OCI-LY7 (cell line): ENCODE measurements at regions not wholly inside any gene's neighbourhood (a gene's known extent, or its start where the extent isn't known, plus 50 kb on each side); places are given as distances from the start of the nearest gene placed in this dataset.

Experiments used
- BruUV-seq: library from RNA; stranded (reverse); fragments of 400-500 nt; replicated peaks from 2 replicates; lab custom pipeline; 2021; lab: Mats Ljungman, UMichigan
- CTCF ChIA-PET: fragments of 300-600 bp; sonication (Branson Sonifier 250); formaldehyde crosslinking; loops from one replicate; lab custom pipeline; 2022; ENCODE audit warnings: antibody characterized with exemption; ENCODE audit not compliant: unreplicated experiment; lab: Charles Lee
- POLR2A ChIA-PET: fragments of 300-600 bp; sonication (Branson Sonifier 250); formaldehyde crosslinking; loops from one replicate; lab custom pipeline; 2022; ENCODE audit warnings: antibody characterized with exemption; lab: Charles Lee
- DNase-seq: peaks from one replicate; pipeline ENCODE4 v3.0.0-alpha.2; 2015; ENCODE audit warnings: low spot score
- H2AFZ ChIP-seq: fragments of 200-600 bp; sonication (generic), shearing (Covaris generic); 2 replicates; pipeline ENCODE4 v1.6.1; 2014; ENCODE audit warnings: mild to moderate bottlenecking, antibody characterized with exemption, low read length, moderate library complexity
- H3K27ac ChIP-seq: fragments of 200-600 bp; sonication (generic); 2 replicates; pipeline ENCODE4 v1.5.1; 2014; ENCODE audit warnings: mixed run types, low read depth, mild to moderate bottlenecking, moderate library complexity, low read length, inconsistent platforms; ENCODE audit not compliant: poor library complexity, severe bottlenecking
- H3K36me3 ChIP-seq: fragments of 200-600 bp; sonication (generic); 2 replicates; pipeline ENCODE4 v1.6.1; 2014; ENCODE audit warnings: mild to moderate bottlenecking, antibody characterized with exemption, low read length, moderate library complexity, mixed read lengths; ENCODE audit not compliant: insufficient read depth
- H3K4me1 ChIP-seq: fragments of 200-600 bp; sonication (generic); 2 replicates; pipeline ENCODE4 v1.5.1; 2014; ENCODE audit warnings: mild to moderate bottlenecking, low read length; ENCODE audit not compliant: insufficient read depth, poor library complexity, severe bottlenecking
- H3K4me2 ChIP-seq: fragments of 200-600 bp; sonication (generic); 2 replicates; pipeline ENCODE4 v1.6.1; 2014; ENCODE audit warnings: mild to moderate bottlenecking, low read length
- H3K4me3 ChIP-seq: fragments of 200-600 bp; sonication (generic); 2 replicates; pipeline ENCODE4 v1.5.1; 2014; ENCODE audit warnings: mild to moderate bottlenecking, low read depth, low read length; ENCODE audit not compliant: poor library complexity, severe bottlenecking
- H3K79me2 ChIP-seq: fragments of 200-600 bp; sonication (generic); 2 replicates; pipeline ENCODE4 v1.6.1; 2016; ENCODE audit warnings: low read depth, mild to moderate bottlenecking, low read length, moderate library complexity, mixed read lengths; ENCODE audit not compliant: insufficient read depth
- H3K9me2 ChIP-seq: fragments of 200-600 bp; sonication (generic); 2 replicates; pipeline ENCODE4 v1.6.1; 2016; ENCODE audit warnings: mild to moderate bottlenecking, low read length, mixed read lengths; ENCODE audit not compliant: insufficient read depth
- H3K9me3 ChIP-seq: fragments of 200-600 bp; sonication (generic); 2 replicates; pipeline ENCODE4 v1.6.1; 2014; ENCODE audit warnings: mild to moderate bottlenecking, mixed run types, low read length, mixed read lengths
- H4K20me1 ChIP-seq: fragments of 200-600 bp; sonication (generic); 2 replicates; pipeline ENCODE4 v1.6.1; 2014; ENCODE audit warnings: mild to moderate bottlenecking, antibody characterized with exemption, low read length, moderate library complexity, mixed read lengths; ENCODE audit not compliant: insufficient read depth
- CTCF ChIP-seq: fragments of 200-600 bp; sonication (generic); conservative IDR thresholded peaks from 2 replicates; pipeline ENCODE4 v1.5.1; 2014; ENCODE audit warnings: mild to moderate bottlenecking, antibody characterized with exemption, low read length, moderate library complexity, mixed read lengths
- EZH2phosphoT487 ChIP-seq: fragments of 200-600 bp; sonication (generic); IDR thresholded peaks from 2 replicates; pipeline ENCODE4 v1.6.1; 2018; ENCODE audit warnings: low read depth, borderline replicate concordance, mild to moderate bottlenecking, mixed run types, antibody characterized with exemption, low read length, moderate library complexity, mixed read lengths
- intact Hi-C: fragments of 100-400 bp; cut with micrococcal nuclease; formaldehyde crosslinking; loops from one replicate; pipeline ENCODE4 v1.10.0; 2022; ENCODE audit not compliant: unreplicated experiment

- DNase-seq, result no peak
- Histone ChIP-seq H3K4me2 (no peak overlapping the region), H2AFZ (no peak overlapping the region), H3K9me2 (no peaks in the 10 kb centered on the region), H3K9me3 (no peaks in the 10 kb centered on the region), H4K20me1 (no peaks in the 10 kb centered on the region), H3K36me3 (no peaks in the 10 kb centered on the region), H3K79me2 (no peaks in the 10 kb centered on the region), H3K4me1 (no peaks in the 10 kb centered on the region), H3K27ac (no peak overlapping the region), H3K4me3 (no peak overlapping the region)
- intact Hi-C loops, result no loop called here
- no TSS peak for BruUV-seq
- POLR2A ChIA-PET, result interaction anchor here (0.5 kb wide), 1 partner anchor 22 kb away, joined by 3 read pairs; no protein-coding TSS in a partner anchor
- CTCF ChIA-PET, result no interaction called here
- TF ChIP-seq EZH2phosphoT487 (no peak), CTCF (no peak)
These were observed 366.3 kb downstream of the SS18 start for GRCh38 chr18:25724121-25724520.

GRCh38 chr18:25713103-25713502, 361.1 kb upstream of the ZNF521 start:
- no peak for DNase-seq
- H3K4me2 ChIP-seq, result no peak overlapping the region
- no peaks in the 10 kb centered on the region for H3K36me3 ChIP-seq
- no peaks in the 10 kb centered on the region for H4K20me1 ChIP-seq
- no peak overlapping the region for H3K27ac ChIP-seq
- H3K4me1 ChIP-seq, result no peaks in the 10 kb centered on the region
- no peaks in the 10 kb centered on the region for H3K79me2 ChIP-seq
- BruUV-seq, result no TSS peak
- H3K9me2 ChIP-seq, result no peaks in the 10 kb centered on the region
- TF ChIP-seq EZH2phosphoT487 (no peak), CTCF (no peak)
- intact Hi-C loops, result no loop called here
- POLR2A ChIA-PET, result interaction anchor here (0.6 to 0.7 kb wide), 2 partner anchors 12 to 296 kb away, joined by 3 to 5 read pairs; no protein-coding TSS in a partner anchor
- no peak overlapping the region for H2AFZ ChIP-seq
- CTCF ChIA-PET, result no interaction called here
- no peaks in the 10 kb centered on the region for H3K9me3 ChIP-seq
- no peak overlapping the region for H3K4me3 ChIP-seq

- Histone ChIP-seq H2AFZ (no peak overlapping the region), H3K36me3 (no peaks in the 10 kb centered on the region), H3K4me2 (no peak overlapping the region), H3K27ac (no peak overlapping the region), H3K4me3 (no peak overlapping the region), H3K9me3 (no peaks in the 10 kb centered on the region), H3K4me1 (no peaks in the 10 kb centered on the region), H3K79me2 (no peaks in the 10 kb centered on the region), H3K9me2 (no peaks in the 10 kb centered on the region), H4K20me1 (no peaks in the 10 kb centered on the region)
- TF ChIP-seq EZH2phosphoT487 (no peak), CTCF (no peak)
- ChIA-PET POLR2A (no interaction called here), CTCF (no interaction called here)
- BruUV-seq, result no TSS peak
- no peak for DNase-seq
- intact Hi-C loops, result no loop called here
These were observed 359.0 kb upstream of the ZNF521 start for GRCh38 chr18:25710981-25711380.
